Keratinocyte (primary cell): ENCODE measurements at regions not wholly inside any gene's neighbourhood (a gene's known extent, or its start where the extent isn't known, plus 50 kb on each side); places are given as distances from the start of the nearest gene placed in this dataset.

Experiments
- DNase-seq: peaks from one replicate; pipeline ENCODE4 v3.0.0-alpha.2; 2011; ENCODE audit warnings: low read depth, missing footprints, low spot score
- FAIRE-seq: peaks from 2 replicates; lab custom pipeline; 2011; peaks lifted over from hg19 to GRCh38; lab: Jason Lieb, UNC
- H2AFZ ChIP-seq: 2 replicates; pipeline ENCODE4 v1.6.0; 2012; ENCODE audit warnings: low read length, control low read depth, inconsistent platforms; ENCODE audit not compliant: control insufficient read depth
- H3K27ac ChIP-seq: 2 replicates; pipeline ENCODE4 v1.5.1; 2011; ENCODE audit warnings: low read length; ENCODE audit not compliant: control insufficient read depth, insufficient read depth
- H3K27me3 ChIP-seq: 3 replicates; pipeline ENCODE4 v1.6.0; 2011; ENCODE audit warnings: low read length; ENCODE audit not compliant: control insufficient read depth, insufficient read depth; ENCODE audit errors: extremely low read depth
- H3K36me3 ChIP-seq, 2 experiments: 2 replicates in 1 of 2; 3 replicates in 1 of 2; pipeline ENCODE4 v1.5.1; 2011; ENCODE audit warnings: low read length in 2 of 2, mild to moderate bottlenecking in 1 of 2; ENCODE audit not compliant: control insufficient read depth in 2 of 2, insufficient read depth in 2 of 2; ENCODE audit errors: extremely low read depth in 1 of 2
- H3K4me1 ChIP-seq: 3 replicates; pipeline ENCODE4 v1.5.1; 2011; ENCODE audit warnings: low read length; ENCODE audit not compliant: control insufficient read depth, insufficient read depth; ENCODE audit errors: extremely low read depth
- H3K4me2 ChIP-seq: 3 replicates; pipeline ENCODE4 v1.6.0; 2011; ENCODE audit warnings: low read depth, low read length; ENCODE audit not compliant: control insufficient read depth, insufficient read depth; ENCODE audit errors: extremely low read depth
- H3K4me3 ChIP-seq, 3 experiments: fragments of 200-600 bp in 1 of 3; sonication (generic) in 1 of 3; 2 replicates in 2 of 3; 3 replicates in 1 of 3; pipeline ENCODE4 v1.5.1; 2011 to 2016; ENCODE audit warnings: low read length in 3 of 3, mild to moderate bottlenecking in 3 of 3, control low read depth in 2 of 3, inconsistent platforms in 1 of 3, low read depth in 1 of 3, mixed read lengths in 1 of 3, mixed run types in 1 of 3, moderate library complexity in 1 of 3; ENCODE audit not compliant: control insufficient read depth in 2 of 3, insufficient read depth in 2 of 3; ENCODE audit errors: extremely low read depth in 1 of 3
- H3K79me2 ChIP-seq: 2 replicates; pipeline ENCODE4 v1.6.0; 2012; ENCODE audit warnings: low read length; ENCODE audit not compliant: control insufficient read depth, insufficient read depth
- H3K9ac ChIP-seq: 3 replicates; pipeline ENCODE4 v1.6.0; 2011; ENCODE audit warnings: low read length; ENCODE audit not compliant: control insufficient read depth, insufficient read depth; ENCODE audit errors: extremely low read depth
- H3K9me1 ChIP-seq: 3 replicates; pipeline ENCODE4 v1.6.0; 2011; ENCODE audit warnings: low read length; ENCODE audit not compliant: control insufficient read depth, insufficient read depth; ENCODE audit errors: extremely low read depth
- H3K9me3 ChIP-seq: 2 replicates; pipeline ENCODE4 v1.5.1; 2012; ENCODE audit warnings: low read depth, low read length; ENCODE audit not compliant: control insufficient read depth
- H4K20me1 ChIP-seq: 3 replicates; pipeline ENCODE4 v1.6.0; 2011; ENCODE audit warnings: low read length; ENCODE audit not compliant: control insufficient read depth, insufficient read depth; ENCODE audit errors: extremely low read depth
- EZH2 ChIP-seq: IDR thresholded peaks from one replicate; pipeline ENCODE4 v1.6.1; 2012; ENCODE audit warnings: inconsistent platforms, mild to moderate bottlenecking, low read length, moderate library complexity
- dilution Hi-C: fragments of 300-500 bp; cut with MboI; formaldehyde crosslinking; loops from one replicate; pipeline ENCODE4 v1.7.0; 2020; ENCODE audit warnings: low sequenced_read_pairs; ENCODE audit not compliant: extremely low pct_ligation_motif_present
- TF ChIP-seq, protein P1 (sequence below), 3 experiments: IDR thresholded peaks in 1 of 3; conservative IDR thresholded peaks in 1 of 3; optimal IDR thresholded peaks in 1 of 3; 2 replicates in 2 of 3; 3 replicates in 1 of 3; pipeline versions ENCODE3 to v1.5.1; 2011; ENCODE audit warnings: low read length in 3 of 3, mild to moderate bottlenecking in 3 of 3, moderate library complexity in 2 of 3, control low read depth in 1 of 3, inconsistent platforms in 1 of 3; ENCODE audit not compliant: insufficient read depth in 2 of 3; ENCODE audit errors: extremely low read depth in 1 of 3

DNA sequence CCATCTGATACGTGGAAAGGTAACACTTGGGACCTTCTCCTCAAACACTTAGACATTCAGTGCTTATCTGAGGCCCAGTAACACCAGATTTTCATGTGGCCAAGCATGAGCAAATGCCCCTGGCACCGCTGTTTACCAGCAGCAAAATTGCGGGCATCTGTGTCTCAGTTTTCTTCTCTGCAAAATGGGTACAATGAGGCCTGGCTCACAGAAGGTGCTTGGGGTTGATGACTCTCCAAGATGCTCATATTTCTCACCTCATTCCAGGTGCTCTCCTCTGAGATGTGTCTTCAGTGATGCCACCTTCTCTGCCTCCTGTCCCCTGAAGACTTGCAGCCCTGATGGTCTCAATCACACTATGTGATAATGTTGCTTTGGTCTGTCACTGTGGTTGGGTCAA, 321.7 kb downstream of the TSN start:
- Histone ChIP-seq H3K9me3 (no peaks in the 10 kb centered on the region), H3K4me1 (no peaks in the 10 kb centered on the region), H3K4me2 (no peak overlapping the region), H3K27me3 (no peaks in the 10 kb centered on the region), H3K79me2 (no peaks in the 10 kb centered on the region), H3K27ac (no peak overlapping the region), H4K20me1 (no peaks in the 10 kb centered on the region), H3K9ac (no peak overlapping the region), H2AFZ (no peak overlapping the region), H3K36me3 (no peaks in the 10 kb centered on the region), H3K4me3 (no peak overlapping the region), H3K9me1 (no peaks in the 10 kb centered on the region)
- dilution Hi-C loops = no loop called here
- no peak for DNase-seq
- TF ChIP-seq, protein P1, sequence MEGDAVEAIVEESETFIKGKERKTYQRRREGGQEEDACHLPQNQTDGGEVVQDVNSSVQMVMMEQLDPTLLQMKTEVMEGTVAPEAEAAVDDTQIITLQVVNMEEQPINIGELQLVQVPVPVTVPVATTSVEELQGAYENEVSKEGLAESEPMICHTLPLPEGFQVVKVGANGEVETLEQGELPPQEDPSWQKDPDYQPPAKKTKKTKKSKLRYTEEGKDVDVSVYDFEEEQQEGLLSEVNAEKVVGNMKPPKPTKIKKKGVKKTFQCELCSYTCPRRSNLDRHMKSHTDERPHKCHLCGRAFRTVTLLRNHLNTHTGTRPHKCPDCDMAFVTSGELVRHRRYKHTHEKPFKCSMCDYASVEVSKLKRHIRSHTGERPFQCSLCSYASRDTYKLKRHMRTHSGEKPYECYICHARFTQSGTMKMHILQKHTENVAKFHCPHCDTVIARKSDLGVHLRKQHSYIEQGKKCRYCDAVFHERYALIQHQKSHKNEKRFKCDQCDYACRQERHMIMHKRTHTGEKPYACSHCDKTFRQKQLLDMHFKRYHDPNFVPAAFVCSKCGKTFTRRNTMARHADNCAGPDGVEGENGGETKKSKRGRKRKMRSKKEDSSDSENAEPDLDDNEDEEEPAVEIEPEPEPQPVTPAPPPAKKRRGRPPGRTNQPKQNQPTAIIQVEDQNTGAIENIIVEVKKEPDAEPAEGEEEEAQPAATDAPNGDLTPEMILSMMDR (optimal IDR thresholded peaks at IDR 0.05 in 1 of 3, IDR thresholded peaks at IDR 0.05 in 1 of 3, conservative IDR thresholded peaks at IDR 0.05 in 1 of 3; ENCODE audit: extremely low read depth in 1 of 3, insufficient read depth in 2 of 3, low read length in 3 of 3) = no peak
- no peak for TF ChIP-seq EZH2
- no peak for FAIRE-seq

DNA sequence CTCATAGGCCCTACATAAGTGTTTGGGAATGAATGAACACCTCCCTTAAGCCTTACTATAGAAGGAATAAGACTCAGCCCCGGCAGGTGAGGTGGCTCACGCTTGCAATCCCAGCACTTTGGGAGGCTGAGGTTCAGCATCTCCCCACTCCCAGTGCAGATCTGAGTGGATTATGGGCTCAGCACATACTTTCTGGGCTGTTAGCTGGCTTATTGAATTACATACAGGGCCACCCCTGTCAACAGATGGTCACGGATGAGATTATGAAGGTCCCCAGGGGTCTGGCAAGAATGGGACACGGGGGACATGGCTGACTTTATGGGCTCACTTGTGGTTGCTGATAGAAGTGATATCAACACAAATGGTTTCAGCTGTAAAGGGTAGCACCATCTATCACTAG, 322.3 kb downstream of the TSN start:
- H3K27ac ChIP-seq = no peak overlapping the region
- no peaks in the 10 kb centered on the region for H4K20me1 ChIP-seq
- H3K79me2 ChIP-seq = no peaks in the 10 kb centered on the region
- no peaks in the 10 kb centered on the region for H3K9me3 ChIP-seq
- H2AFZ ChIP-seq = no peak overlapping the region
- no peak for FAIRE-seq
- H3K4me1 ChIP-seq = no peaks in the 10 kb centered on the region
- H3K27me3 ChIP-seq = no peaks in the 10 kb centered on the region
- no peak for DNase-seq
- H3K9me1 ChIP-seq = no peaks in the 10 kb centered on the region
- no peak overlapping the region for H3K4me2 ChIP-seq
- dilution Hi-C loops = no loop called here
- no peak overlapping the region for H3K9ac ChIP-seq
- H3K4me3 ChIP-seq = no peak overlapping the region
- H3K36me3 ChIP-seq = no peaks in the 10 kb centered on the region
- TF ChIP-seq, protein P1 (optimal IDR thresholded peaks at IDR 0.05 in 1 of 3, IDR thresholded peaks at IDR 0.05 in 1 of 3, conservative IDR thresholded peaks at IDR 0.05 in 1 of 3; ENCODE audit: extremely low read depth in 1 of 3, insufficient read depth in 2 of 3, low read length in 3 of 3) = no peak
- no peak for TF ChIP-seq EZH2
